GM23248 (cell line): ENCODE measurements at regions not wholly inside any gene's neighbourhood (a gene's known extent, or its start where the extent isn't known, plus 50 kb on each side); places are given as distances from the start of the nearest gene placed in this dataset.

Experiments
- DNase-seq: peaks from one replicate; pipeline ENCODE4 v3.0.0-alpha.2; 2015
- H2AFZ ChIP-seq: fragments of 200-600 bp; sonication (generic); 2 replicates; pipeline ENCODE4 v1.6.1; 2016; ENCODE audit warnings: antibody characterized with exemption
- H3F3A ChIP-seq: fragments of 200-600 bp; sonication (generic); 2 replicates; pipeline ENCODE4 v1.6.1; 2016; ENCODE audit warnings: mild to moderate bottlenecking, antibody characterized with exemption, mixed run types; ENCODE audit not compliant: insufficient read depth
- H3K27ac ChIP-seq: fragments of 200-600 bp; sonication (generic); 2 replicates; pipeline ENCODE4 v1.5.1; 2016; ENCODE audit warnings: mild to moderate bottlenecking
- H3K27me3 ChIP-seq: fragments of 200-600 bp; sonication (generic); replicated peaks from 2 replicates; pipeline ENCODE4 v1.6.1; 2016; ENCODE audit warnings: mild to moderate bottlenecking; ENCODE audit not compliant: insufficient read depth
- H3K36me3 ChIP-seq: fragments of 200-600 bp; sonication (generic); 2 replicates; pipeline ENCODE4 v1.6.1; 2016; ENCODE audit warnings: low read depth, mild to moderate bottlenecking
- H3K4me1 ChIP-seq: fragments of 200-600 bp; sonication (generic); 2 replicates; pipeline ENCODE4 v1.6.1; 2016; ENCODE audit warnings: mild to moderate bottlenecking; ENCODE audit not compliant: insufficient read depth
- H3K4me2 ChIP-seq: fragments of 200-600 bp; sonication (generic); one replicate; pipeline ENCODE4 v1.6.1; 2016; ENCODE audit warnings: mild to moderate bottlenecking; ENCODE audit not compliant: unreplicated experiment
- H3K4me3 ChIP-seq: fragments of 200-600 bp; sonication (generic); 2 replicates; pipeline ENCODE4 v1.5.1; 2016; ENCODE audit warnings: mild to moderate bottlenecking
- H3K79me2 ChIP-seq: fragments of 200-600 bp; sonication (generic); 2 replicates; pipeline ENCODE4 v1.6.1; 2016; ENCODE audit warnings: mild to moderate bottlenecking; ENCODE audit not compliant: insufficient read depth
- H3K9ac ChIP-seq: fragments of 200-600 bp; sonication (generic); 2 replicates; pipeline ENCODE4 v1.6.1; 2016; ENCODE audit warnings: mild to moderate bottlenecking
- H3K9me2 ChIP-seq: fragments of 200-600 bp; sonication (generic); 2 replicates; pipeline ENCODE4 v1.6.1; 2016; ENCODE audit warnings: mixed run types, mild to moderate bottlenecking, moderate library complexity; ENCODE audit not compliant: insufficient read depth
- H3K9me3 ChIP-seq: fragments of 200-600 bp; sonication (generic); one replicate; pipeline ENCODE4 v1.6.1; 2017; ENCODE audit warnings: low read depth
- H4K20me1 ChIP-seq: fragments of 200-600 bp; sonication (generic); 2 replicates; pipeline ENCODE4 v1.6.0; 2016; ENCODE audit not compliant: insufficient read depth
- EZH2 ChIP-seq: fragments of 200-600 bp; sonication (generic); IDR thresholded peaks from 2 replicates; pipeline ENCODE4 v1.6.1; 2018; ENCODE audit warnings: antibody characterized with exemption, mild to moderate bottlenecking; ENCODE audit not compliant: insufficient read depth, poor library complexity, severe bottlenecking
- EZH2phosphoT487 ChIP-seq: fragments of 200-600 bp; sonication (generic); IDR thresholded peaks from 2 replicates; pipeline ENCODE4 v1.6.1; 2018; ENCODE audit warnings: antibody characterized with exemption, moderate library complexity, mild to moderate bottlenecking, low read depth; ENCODE audit not compliant: insufficient read depth
- WGBS, 2 experiments: methylation state at CpG; one replicate each; pipeline ENCODE4 v1.1.6; 2015 to 2017; ENCODE audit warnings: low lambda C conversion rate in 2 of 2, low coverage in 1 of 2; ENCODE audit errors: missing lambda C conversion rate in 2 of 2; 5-methylcytosine and 5-hydroxymethylcytosine counted together
- in situ Hi-C: fragments of 300-500 bp; cut with MboI; formaldehyde crosslinking; loops from 2 replicates; pipeline ENCODE4 v1.15.0; 2020

GRCh38 chr2:777051-777450, 99.8 kb upstream of the TMEM18 start:
- no peaks in the 10 kb centered on the region for H3F3A ChIP-seq
- no peaks in the 10 kb centered on the region for H3K79me2 ChIP-seq
- H3K27ac ChIP-seq = no peak overlapping the region
- DNase-seq = no peak
- 49 to 59% methylated on average over 15 of the region's 15 CpGs for WGBS, 2 experiments
- no peaks in the 10 kb centered on the region for H3K36me3 ChIP-seq
- no peak overlapping the region for H2AFZ ChIP-seq
- H3K4me3 ChIP-seq = no peak overlapping the region
- in situ Hi-C loops = no loop called here
- H3K9ac ChIP-seq = no peak overlapping the region
- H3K4me1 ChIP-seq = no peaks in the 10 kb centered on the region
- TF ChIP-seq EZH2 (no peak), EZH2phosphoT487 (no peak)
- no peak overlapping the region for H3K4me2 ChIP-seq
- H4K20me1 ChIP-seq = no peaks in the 10 kb centered on the region
- no peaks in the 10 kb centered on the region for H3K9me3 ChIP-seq
- H3K27me3 ChIP-seq = no peaks in the 10 kb centered on the region
- H3K9me2 ChIP-seq = no peaks in the 10 kb centered on the region

- WGBS, 2 experiments = 46 to 48% methylated on average over 11 of the region's 11 CpGs
- in situ Hi-C loops = no loop called here
- H3K9me3 ChIP-seq = no peaks in the 10 kb centered on the region
These were observed 99.3 kb upstream of the TMEM18 start for GRCh38 chr2:776487-776886.

GRCh38 chr2:776038-776437, 98.8 kb upstream of the TMEM18 start:
- TF ChIP-seq EZH2 (no peak), EZH2phosphoT487 (no peak)
- Histone ChIP-seq H3K36me3 (no peaks in the 10 kb centered on the region), H3K9me2 (no peaks in the 10 kb centered on the region), H3K27ac (no peak overlapping the region), H3F3A (no peaks in the 10 kb centered on the region), H3K4me3 (no peak overlapping the region), H3K79me2 (no peaks in the 10 kb centered on the region), H4K20me1 (no peaks in the 10 kb centered on the region), H2AFZ (no peak overlapping the region), H3K27me3 (no peaks in the 10 kb centered on the region), H3K9me3 (no peaks in the 10 kb centered on the region), H3K4me2 (no peak overlapping the region), H3K9ac (no peak overlapping the region), H3K4me1 (no peaks in the 10 kb centered on the region)
- WGBS, 2 experiments = 21 to 25% methylated on average over 6 of the region's 6 CpGs
- in situ Hi-C loops = no loop called here
- no peak for DNase-seq

More at GRCh38 chr2:776487-776886, 99.3 kb upstream of the TMEM18 start:
- Histone ChIP-seq H3K4me3 (no peak overlapping the region), H3K9me2 (no peaks in the 10 kb centered on the region), H3K27ac (no peak overlapping the region), H2AFZ (no peak overlapping the region), H3K79me2 (no peaks in the 10 kb centered on the region), H3K4me2 (no peak overlapping the region), H3K4me1 (no peaks in the 10 kb centered on the region), H3K9ac (no peak overlapping the region), H3K27me3 (no peaks in the 10 kb centered on the region), H3F3A (no peaks in the 10 kb centered on the region), H4K20me1 (no peaks in the 10 kb centered on the region), H3K36me3 (no peaks in the 10 kb centered on the region)
- no peak for DNase-seq
- no peak for TF ChIP-seq EZH2
- no peak for TF ChIP-seq EZH2phosphoT487

DNA sequence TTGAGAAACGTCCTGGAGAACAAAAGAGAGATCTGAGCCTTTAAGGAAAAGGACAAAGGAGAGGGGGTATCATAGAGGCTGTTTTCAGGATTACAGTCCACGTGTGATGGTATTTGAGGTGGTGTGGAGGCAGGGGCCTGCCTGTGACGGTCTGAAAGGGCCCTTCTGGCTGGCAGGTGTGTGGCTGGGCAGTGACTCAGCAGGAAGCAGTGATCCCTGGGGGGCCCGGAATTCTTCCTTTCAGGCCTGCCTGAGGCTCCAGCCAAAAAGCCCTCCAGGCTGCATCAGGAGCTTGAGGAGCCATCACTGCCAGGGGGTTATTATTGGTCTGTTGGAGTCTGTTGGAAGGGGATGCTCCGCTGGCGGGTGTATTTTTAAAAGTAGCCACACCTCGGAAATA, 97.2 kb upstream of the TMEM18 start:
- in situ Hi-C loops = no loop called here
- H3K4me2 ChIP-seq = no peak overlapping the region
- H3K27ac ChIP-seq = no peak overlapping the region
- no peaks in the 10 kb centered on the region for H3K9me3 ChIP-seq
- TF ChIP-seq EZH2 (no peak), EZH2phosphoT487 (no peak)
- no peak overlapping the region for H3K4me3 ChIP-seq
- H3K27me3 ChIP-seq = no peaks in the 10 kb centered on the region
- H3K9me2 ChIP-seq = no peaks in the 10 kb centered on the region
- H3K4me1 ChIP-seq = no peaks in the 10 kb centered on the region
- no peaks in the 10 kb centered on the region for H4K20me1 ChIP-seq
- H3F3A ChIP-seq = no peaks in the 10 kb centered on the region
- DNase-seq = no peak
- H3K36me3 ChIP-seq = no peaks in the 10 kb centered on the region
- H3K79me2 ChIP-seq = no peaks in the 10 kb centered on the region
- 35 to 40% methylated on average over 7 of the region's 7 CpGs for WGBS, 2 experiments
- H3K9ac ChIP-seq = no peak overlapping the region
- no peak overlapping the region for H2AFZ ChIP-seq
